ENCODE measurements at regions not wholly inside any gene's neighbourhood (a gene's known extent, or its start where the extent isn't known, plus 50 kb on each side); places are given as distances from the start of the nearest gene placed in this dataset.

DNA sequence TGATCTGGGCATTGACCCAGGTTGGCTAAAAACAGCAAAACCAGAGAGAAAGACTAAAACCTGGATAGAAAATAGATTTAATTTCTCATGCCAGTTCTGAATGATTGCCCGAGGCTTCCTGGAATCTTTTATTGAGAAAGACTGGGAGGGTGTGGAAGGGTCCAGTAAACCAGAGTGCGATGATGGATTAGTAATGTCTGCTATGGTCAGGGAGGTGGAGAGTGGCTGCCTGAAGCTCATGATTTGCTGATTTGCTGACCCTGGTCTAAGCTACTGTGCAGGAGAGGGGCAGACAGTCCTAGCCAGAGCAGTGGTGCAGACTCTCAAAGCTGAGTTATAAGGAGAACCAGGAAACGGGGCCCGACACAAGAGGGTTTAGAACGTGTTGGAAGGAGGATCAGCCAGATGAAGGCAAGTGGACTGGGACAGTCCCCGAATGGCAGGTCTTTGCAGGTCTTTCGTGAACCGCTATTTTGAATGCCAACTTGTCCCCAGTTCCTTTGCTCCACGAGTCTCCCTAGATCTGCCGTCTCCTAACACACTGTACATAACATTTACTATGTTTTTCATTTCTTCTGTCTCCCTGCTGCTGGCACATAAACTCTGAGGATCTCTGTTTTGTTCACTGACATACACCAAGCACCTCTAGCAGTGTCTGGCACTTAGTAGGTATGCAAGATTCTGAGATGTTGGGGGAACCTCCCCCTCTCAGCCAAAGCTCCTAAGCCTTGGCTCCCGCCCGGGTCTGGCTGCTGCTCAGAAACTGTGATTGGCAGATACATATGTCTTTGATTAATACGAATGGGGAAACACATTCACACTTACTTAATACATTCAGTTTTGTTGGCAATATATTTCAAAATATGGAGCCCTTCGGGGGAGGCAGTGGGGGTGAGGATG lies 237.3 kb upstream of the TNRC6C start:
- DNase-seq: no peak

DNA sequence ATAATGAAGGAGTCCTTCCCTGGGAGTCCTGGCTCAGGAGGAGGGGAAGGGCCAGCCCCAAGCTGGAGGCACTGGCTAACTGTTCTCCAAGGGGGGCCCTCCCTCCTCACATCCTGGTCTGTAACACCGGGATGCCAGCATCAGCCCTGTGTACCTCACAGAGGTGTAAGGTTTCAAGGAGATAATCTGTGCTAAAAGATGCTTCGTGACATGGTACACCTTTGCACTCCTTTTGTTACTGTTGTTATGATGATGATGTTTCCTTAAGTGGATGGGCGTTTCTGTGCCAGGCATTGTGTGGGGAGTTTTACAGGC lies 236.7 kb upstream of the TNRC6C start:
- no peak for DNase-seq

DNA sequence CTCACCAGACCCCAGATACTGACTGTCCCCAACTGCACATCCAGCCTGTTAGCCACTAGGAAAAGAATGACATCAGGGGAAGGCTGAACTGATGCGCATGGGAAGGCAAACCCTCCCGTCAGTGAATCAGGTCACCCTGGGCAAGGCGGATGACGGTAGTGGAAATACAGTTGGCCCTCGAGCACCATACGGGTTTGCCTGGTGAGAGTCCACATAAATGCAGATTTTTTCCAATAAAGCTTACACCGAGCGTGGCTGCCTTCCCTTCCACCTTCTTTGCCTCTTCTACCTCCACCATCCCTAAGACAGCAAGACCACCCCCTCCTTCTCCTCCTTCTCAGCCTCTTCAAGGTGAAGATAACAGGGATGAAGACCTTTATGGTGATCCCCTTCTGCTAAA lies 236.1 kb upstream of the TNRC6C start:
- no peak for DNase-seq

DNA sequence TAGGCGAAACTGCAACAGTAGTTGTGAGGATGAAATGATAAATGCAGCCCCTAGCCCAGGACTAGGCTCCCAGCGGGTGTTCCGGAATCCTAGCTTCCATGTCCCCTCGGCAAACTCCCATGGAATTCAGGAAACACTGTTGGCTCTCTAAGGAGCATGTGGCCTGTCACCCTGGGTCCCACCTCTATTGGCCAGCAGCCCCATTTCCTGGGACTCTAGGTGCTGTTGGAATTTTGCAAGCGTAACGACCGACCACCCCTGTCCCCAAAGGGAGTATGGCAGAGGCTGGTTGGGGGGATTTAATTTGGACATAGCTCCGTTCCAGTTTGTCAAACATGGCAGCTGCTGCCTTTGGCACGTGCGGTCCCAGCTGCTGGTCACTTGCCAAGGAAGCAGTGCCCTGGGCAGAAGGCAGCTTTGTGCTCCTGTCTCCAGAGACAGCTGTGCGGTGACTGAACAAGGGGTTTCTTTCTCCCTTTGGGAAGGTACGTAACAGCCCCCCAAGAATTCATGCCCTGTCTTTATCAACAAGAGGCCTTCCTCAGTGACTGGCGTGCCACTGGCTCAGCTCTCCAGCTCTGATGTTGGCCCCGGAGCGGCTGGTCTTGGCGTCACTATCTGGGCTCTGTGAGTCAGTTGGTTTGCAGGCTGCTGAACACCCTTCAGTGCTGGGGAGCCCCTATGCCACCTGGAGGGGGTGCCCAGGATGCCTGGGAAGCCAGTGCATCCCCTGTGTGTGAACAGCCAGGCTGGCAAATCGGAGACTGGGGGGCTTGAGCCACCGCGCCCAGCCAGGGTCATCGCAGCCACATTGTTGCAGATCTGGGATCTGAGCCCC lies 235.2 kb upstream of the TNRC6C start:
- peak; percentile 33 to 58 for DNase-seq

DNA sequence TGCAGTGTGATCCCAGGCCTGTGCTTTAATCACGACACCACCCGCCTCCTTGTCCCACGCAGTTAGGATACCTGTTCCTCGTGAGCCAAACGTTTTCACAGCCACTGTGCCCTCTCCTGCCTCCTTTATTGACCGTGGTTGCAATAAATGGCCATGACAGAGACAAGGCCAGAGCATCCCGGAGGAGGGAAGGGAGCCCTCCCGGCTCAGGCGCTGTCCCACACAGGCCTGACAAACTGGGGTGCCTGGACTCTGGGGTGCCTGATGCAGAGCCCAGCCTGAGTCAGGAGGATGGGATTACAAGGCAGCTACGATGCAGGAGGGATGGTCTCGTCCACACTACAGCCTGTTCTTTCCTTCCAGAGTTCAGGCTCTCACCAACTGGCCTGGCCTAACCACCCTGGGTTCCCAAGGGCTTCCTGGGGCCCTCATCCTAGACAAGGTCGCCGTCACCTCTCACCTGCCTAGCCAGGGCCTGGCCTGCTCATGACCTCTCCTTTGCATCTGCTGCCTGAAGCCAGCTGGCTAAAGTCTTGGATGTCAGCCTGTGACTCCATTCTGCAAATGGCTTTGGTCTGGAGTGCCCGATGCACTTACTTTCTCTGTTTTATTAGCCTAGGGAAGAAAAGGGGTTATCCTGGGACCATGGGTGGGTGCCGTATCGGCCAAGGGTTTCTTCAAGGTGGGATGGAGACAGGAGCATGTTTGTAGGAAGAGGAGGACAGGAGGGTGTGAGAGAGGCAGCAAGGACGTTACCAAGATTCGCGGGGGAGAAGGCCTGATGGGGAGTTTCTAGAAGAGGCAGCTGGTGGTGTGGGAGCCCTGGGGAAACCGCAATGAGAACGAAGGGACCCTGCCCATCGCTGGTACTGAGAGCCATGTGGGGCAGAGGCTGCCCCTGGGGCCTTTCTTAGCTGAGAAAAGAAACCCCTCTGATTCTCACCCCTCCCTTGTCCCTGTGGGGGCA lies 234.3 kb upstream of the TNRC6C start:
- DNase-seq: no peak

DNA sequence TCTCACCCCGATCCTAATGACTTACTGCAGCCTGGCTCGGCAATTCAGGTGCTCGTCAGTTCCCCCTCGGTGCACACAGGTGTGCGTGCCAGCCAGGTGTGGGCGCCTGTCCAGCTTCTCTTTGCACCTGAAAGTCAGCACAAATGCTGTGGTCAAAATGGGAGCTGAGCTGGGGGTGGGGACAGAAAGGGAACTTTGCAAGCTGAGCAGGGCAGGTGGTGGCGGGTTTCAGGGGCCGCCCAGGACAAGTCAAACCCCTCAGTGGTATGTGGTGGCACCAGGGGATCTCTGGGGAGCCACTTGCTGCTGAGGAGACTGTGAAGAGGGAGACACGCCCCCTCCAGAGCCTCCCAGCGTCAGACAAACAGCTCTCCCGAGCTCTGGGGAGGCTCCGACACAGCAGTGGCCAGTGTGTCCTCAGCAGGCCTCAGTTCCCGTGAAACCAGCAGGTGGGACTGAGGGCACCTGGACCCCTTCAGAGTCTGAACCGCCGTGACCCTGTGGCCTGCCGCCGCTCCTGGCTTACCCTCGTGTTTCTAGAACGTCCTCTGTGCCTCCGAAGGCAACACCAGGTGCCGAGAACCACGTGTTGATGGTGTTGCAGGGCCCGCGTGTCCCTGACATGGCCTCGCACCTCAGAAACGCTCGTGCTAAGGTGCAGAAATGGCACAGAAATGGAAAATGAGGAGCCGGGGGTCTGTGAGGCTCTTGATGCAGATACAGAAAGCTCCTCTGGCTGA lies 233.5 kb upstream of the TNRC6C start:
- DNase-seq: no peak

DNA sequence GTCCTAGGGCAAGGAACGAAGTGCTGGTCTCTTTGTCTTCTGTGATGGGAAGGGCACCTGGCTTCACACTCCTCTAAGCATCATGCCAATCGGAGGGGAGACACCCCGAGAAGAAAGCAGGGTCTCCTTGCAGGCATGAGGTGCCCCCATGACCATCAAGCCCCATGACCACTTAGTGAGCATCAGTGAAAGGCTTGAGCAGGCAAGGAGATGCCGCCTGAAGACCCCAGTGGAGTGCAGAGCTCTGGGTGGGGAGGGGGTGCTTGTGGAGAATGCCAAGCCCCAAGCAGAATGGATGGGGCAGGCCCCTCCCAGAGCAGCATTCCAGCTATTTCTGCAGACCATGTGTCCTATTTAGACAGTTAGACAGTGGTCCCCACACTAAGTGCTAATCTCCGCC lies 232.7 kb upstream of the TNRC6C start:
- DNase-seq: no peak

DNA sequence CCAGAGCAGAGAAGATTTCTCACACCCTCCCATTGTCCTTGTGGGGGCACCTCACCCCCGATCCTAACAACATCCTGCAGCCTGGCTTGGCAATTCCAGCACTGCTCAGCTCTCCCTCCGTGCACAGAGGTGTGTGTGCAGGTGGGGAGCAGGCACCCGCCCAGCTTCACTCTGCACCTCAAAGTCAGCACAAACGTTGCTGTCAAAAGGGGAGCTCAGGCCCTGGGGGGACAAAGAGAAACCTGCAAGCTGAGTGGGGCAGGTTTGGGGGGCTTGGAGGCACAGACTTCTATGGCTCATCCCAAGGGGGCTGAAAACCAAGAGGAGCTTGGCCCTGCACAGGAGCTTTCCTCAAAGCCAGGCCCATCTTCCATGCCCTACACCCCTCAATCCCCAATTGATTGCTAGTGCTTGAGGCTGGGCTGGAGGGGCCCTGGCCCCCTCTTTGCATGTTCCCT lies 231.9 kb upstream of the TNRC6C start:
- DNase-seq: no peak

DNA sequence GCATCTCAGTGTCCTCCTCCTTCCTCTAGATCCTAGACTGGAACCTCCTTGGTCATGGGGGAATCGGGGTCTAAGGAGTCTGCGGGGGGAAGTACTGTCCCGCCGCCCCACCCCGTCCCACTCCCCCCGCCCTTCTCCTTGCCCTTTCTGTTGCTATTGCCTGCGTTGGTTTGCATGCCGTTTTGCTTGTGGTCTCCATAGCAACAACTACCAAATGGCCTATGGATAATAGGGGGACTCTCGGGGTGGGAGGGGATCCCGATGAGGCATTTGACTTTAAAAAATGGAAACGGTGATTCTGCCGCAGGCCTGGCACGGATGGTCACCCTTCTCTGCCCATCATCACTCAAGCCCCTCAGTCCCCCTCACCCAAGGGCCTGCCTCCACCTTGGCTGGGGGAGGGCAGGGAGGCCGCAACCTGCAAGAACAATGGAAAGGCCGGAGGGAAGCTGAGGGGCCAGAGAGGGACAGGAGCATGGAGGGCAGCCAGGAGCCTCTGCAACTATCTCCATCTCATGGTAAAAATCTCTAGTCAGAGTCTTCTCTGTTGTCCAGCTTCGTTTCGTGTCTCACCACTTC lies 231.4 kb upstream of the TNRC6C start:
- DNase-seq: no peak

DNA sequence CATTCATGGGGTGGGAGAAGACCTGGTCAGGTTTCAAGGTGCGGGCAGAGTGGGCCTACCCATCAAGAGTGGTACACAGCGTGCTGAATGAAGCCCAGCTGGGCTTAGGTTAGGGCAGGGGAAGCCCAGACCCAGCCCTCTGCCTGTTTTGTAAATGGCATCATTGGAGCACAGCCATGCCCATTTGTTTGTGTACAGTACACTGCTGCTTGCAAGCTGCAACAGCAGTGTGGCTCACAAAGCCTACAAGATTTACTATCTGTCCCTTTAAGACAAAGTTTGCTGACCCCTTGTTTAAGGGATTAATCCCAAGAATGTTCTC lies 230.1 kb upstream of the TNRC6C start:
- no peak for DNase-seq

DNA sequence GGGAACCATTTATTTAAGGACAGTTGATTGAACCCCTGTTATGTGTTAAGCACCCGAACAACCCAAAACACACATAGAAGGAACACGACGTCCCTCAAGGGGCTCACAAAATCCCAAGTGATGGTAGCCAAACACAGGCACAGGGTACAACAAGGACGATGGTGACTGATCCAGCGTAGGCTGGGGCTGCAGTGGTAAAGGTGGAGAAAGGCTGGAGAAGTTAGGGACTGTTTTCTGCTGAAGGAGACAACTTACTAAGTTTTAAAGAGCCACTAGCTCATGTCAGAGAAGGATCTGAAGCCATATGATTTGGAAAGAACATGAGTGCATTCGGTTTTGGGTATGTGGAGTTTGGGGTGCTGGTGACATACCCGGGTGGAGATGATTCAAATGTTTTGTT lies 229.6 kb upstream of the TNRC6C start:
- no peak for DNase-seq

DNA sequence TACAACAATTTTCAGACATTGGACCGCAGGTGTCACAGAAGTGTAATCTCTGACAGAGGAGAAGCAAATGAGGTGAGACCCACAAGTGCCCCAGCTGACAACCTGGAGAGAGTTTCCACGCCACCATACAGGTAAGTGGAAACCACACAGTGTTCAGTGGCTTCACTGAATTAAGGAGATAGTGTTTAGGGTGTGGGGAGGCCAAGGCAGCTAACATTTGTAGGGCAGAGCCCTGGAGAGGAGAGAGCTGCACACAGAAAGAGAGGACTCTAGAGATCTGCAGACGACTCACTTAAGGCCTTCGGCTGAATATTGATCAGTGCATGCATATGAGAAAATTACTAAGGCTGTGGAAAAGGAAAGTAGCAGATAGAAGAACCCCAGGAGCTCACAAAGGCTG lies 228.9 kb upstream of the TNRC6C start:
- DNase-seq: no peak

DNA sequence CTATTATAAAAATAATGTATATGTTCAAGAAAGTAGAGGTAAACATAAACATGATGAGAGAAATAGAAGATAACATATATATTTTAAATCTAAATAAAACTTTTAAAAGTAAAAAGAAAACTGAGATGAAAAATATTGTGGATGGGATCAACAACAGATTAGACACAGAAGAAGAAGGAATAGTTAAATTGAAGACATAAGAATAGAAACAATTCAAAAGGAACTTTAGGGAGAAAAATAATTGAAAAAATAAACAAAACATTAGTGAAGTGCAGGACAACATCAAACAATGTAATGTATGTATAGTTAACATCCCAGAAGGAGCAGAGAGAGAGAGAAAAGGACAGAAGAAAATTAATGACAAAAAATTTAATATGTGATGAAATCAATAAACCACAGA lies 228.1 kb upstream of the TNRC6C start:
- no peak for DNase-seq

DNA sequence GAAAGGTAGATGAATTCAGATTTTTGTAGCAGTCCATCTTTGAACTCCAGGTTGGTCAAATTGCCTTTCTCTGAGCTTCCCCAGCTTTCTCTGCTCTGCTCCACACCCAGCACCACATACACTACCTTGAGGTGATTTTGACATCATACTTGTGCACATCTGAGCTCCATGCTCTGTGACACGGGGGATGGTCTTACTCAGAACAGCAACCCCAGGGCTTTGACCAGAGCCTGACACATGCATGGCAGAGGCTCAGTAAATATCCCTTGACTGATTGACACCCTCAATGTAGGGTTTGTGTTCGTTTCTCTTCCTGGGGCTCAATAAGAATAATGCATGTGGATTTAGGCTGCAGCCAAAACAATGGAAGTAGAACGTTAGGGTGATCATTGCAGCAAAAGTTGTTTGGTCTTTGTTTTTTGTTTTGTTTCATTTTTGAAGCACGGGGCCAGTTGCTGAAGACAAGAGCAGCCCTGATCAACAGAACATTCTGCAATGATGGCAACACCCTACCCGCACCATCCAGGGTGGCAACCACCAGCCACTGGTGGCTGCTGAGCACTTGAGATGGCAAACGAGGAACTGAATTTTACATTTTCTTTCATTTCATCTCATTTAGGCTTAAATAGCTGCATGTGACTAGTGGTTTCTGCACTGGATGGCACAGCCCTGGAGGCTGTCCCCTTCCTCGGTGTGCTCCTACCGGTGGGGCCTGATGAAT lies 224.8 kb upstream of the TNRC6C start:
- peak in 1 of 2 experiments; percentile 15 for DNase-seq

DNA sequence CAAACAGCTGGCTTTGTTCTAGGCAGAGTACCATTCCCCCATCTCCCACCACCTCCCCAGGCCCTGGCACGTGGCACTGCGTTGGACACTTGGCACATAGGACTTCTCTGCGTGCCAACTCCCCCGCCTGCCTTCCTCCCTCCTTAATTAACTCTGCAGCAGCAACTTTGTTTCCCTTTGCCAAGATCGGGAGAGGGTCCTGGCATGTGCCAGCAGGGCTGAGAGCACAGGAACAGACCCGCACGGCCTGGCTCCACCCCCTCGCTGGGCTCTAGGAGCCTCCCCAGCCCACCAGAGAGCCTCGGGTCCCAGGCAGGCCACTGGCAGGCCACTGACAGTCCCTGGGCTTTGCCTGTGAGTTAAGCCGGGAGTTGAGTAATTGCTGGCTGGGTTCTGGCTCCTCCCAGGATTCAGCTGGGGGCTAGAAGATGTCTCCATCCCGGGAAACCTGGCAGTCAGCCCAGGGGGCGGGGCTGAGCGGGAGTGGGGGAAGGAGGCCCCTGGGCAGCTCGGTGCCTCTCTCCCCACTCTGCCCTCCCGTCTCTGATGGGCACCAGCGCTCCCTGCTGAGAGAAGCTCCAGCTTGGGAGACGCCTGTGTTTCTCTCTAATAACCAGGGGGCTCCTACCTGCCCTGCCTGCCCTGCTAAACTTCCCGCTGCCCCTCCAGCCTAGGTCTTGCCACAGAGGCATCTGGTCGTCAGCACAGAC lies 224.0 kb upstream of the TNRC6C start:
- peak; percentile 93 to 96 for DNase-seq

DNA sequence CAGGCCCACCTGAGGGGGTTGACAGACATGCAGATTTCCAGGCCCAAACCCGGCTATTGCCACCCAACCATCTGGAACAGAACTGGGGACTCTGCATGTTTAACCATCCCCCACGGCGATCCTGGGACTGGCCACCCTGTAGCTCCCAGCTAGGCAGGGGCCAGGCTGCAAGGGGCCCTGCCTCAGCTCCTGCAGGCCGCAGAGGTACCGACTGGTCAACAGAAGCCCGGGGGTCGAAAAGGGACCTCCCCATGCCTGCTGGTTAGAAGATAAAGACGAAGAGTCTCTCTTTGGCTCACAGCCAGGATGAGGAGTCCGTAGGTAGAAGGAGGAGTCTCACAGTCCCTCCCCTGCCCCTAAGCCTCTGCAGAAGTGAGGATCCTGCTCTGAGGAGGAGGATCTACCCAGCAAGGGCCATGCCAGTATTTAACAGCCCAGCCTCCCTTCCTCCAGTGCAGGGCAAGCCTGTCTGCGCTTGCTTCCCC lies 223.4 kb upstream of the TNRC6C start:
- no peak for DNase-seq

DNA sequence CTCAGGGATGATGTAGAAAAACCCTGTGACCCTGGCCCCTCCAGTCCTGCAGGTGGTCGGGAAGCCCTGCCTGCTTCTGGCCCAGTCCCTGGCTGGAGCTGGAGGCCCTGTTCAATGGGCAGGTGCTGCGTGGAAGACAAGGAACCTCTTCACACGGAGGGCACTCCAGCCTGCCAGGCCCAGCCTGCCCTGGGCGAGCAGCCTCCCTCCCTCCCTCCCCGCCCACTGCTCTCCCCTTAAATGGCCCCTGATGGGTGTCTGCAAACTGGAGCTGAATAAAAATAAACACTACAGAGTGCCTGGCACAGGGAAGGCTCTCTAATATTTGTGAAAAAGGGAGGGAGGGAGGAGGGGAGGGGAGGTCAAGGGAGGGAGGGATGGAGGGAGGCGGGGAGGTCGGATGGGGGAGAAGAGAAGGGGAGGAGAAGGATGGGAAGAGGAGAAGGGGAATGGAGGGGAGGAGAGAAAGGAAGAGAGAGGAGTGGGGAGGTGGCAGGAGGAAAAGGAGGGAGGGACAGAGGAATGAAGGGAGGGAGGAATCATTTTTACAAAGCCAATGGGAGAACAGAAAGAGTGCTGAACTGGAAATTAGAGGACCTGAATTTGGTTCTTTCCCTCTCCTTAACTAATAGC lies 222.8 kb upstream of the TNRC6C start:
- DNase-seq: peak; percentile 95 to 97

DNA sequence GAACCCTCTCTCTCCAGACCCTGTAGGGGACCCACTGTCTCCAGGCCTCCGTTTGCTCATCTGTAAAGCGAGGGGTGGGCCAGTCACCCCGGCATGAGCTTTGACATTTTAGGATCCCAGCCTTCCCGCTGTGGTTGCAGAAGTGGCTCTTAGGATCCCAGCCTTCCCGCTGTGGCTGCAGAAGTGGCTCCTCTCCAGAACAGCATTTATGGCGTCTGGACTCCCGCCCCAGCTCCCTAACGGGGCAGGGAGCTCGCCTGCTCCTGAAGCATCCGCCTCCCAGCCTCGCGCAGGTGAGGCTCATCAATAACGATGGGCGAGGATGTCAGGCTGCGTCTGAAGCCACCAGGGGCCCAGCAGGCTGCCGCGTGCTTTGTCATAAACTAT lies 222.3 kb upstream of the TNRC6C start:
- DNase-seq: peak; percentile 21 to 46

DNA sequence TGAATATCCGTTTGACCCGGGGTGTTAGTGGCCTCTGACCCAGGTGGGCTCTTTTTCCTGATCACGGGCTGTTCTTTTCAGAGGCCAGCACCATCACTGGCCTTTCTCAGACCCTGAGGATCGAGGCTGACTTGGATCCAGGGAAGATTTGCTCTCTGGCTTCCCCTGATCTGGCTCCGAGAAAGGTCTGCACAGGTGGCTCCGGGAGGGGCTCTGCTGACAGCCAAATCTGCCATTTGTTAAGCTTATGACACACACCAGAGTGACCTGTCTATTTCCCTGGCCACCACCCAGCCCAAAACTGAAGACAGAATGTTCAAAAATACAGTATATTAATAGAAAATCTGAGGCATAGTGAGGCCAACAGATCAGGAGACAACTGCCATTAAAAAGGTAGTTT lies 221.8 kb upstream of the TNRC6C start:
- no peak for DNase-seq
